H1 (cell line): ENCODE measurements at regions not wholly inside any gene's neighbourhood (a gene's known extent, or its start where the extent isn't known, plus 50 kb on each side); places are given as distances from the start of the nearest gene placed in this dataset.

ENCODE experiments used
- NRF1 ChIP-seq: IDR thresholded peaks from 2 replicates; pipeline ENCODE4 v1.6.1; 2011; ENCODE audit warnings: mild to moderate bottlenecking, low read depth, low read length, improper control_type of control experiment
- POLR2A ChIP-seq, 2 experiments: IDR thresholded peaks; 1 replicate in 1 of 2; 2 replicates in 1 of 2; pipeline ENCODE4 v1.6.1; 2011; ENCODE audit warnings: low read depth in 2 of 2, low read length in 2 of 2, mild to moderate bottlenecking in 2 of 2; ENCODE audit errors: control extremely low read depth in 1 of 2
- TF ChIP-seq, protein P1 (sequence below), 3 experiments: IDR thresholded peaks; 1 replicate in 2 of 3; 2 replicates in 1 of 3; pipeline versions ENCODE4 v1.5.1 to v1.6.1; 2011; ENCODE audit warnings: low read length in 3 of 3, mild to moderate bottlenecking in 3 of 3, inconsistent platforms in 2 of 3, low read depth in 1 of 3, moderate library complexity in 1 of 3; ENCODE audit not compliant: insufficient read depth in 1 of 3; ENCODE audit errors: control extremely low read depth in 1 of 3

DNA sequence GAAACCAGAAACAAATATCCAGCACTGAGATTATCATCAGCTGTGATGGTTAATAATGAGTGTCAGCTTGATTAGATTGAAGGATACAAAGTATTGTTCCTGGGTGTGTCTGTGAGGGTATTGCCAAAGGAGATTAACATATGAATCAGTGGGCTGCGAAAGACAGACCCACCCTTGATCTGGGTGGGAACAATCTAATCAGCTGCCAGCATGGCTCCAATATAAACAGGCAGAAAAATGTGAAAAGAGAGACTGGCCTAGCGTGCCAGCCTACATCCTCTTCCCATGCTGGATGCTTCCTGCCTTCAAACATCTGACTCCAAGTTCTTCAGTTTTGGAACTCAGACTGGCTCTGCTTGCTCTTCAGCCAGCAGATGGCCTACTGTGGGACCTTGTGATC is 869.5 kb downstream of the SI start:
- no peak for TF ChIP-seq POLR2A (IDR thresholded peaks at IDR 0.05; ENCODE audit: control extremely low read depth in 1 of 2, low read depth in 2 of 2, low read length in 2 of 2)
- TF ChIP-seq, protein P1, sequence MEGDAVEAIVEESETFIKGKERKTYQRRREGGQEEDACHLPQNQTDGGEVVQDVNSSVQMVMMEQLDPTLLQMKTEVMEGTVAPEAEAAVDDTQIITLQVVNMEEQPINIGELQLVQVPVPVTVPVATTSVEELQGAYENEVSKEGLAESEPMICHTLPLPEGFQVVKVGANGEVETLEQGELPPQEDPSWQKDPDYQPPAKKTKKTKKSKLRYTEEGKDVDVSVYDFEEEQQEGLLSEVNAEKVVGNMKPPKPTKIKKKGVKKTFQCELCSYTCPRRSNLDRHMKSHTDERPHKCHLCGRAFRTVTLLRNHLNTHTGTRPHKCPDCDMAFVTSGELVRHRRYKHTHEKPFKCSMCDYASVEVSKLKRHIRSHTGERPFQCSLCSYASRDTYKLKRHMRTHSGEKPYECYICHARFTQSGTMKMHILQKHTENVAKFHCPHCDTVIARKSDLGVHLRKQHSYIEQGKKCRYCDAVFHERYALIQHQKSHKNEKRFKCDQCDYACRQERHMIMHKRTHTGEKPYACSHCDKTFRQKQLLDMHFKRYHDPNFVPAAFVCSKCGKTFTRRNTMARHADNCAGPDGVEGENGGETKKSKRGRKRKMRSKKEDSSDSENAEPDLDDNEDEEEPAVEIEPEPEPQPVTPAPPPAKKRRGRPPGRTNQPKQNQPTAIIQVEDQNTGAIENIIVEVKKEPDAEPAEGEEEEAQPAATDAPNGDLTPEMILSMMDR (IDR thresholded peaks at IDR 0.05; ENCODE audit: control extremely low read depth in 1 of 3, insufficient read depth in 1 of 3, low read depth in 1 of 3, low read length in 3 of 3) = no peak
- no peak for TF ChIP-seq NRF1
